Non-pigmented ciliary epithelial cell (primary cell): ENCODE measurements at regions not wholly inside any gene's neighbourhood (a gene's known extent, or its start where the extent isn't known, plus 50 kb on each side); places are given as distances from the start of the nearest gene placed in this dataset.

Experiments used
- DNase-seq: peaks from one replicate; pipeline ENCODE4 v3.0.0-alpha.2; 2010; ENCODE audit warnings: low read depth

DNA sequence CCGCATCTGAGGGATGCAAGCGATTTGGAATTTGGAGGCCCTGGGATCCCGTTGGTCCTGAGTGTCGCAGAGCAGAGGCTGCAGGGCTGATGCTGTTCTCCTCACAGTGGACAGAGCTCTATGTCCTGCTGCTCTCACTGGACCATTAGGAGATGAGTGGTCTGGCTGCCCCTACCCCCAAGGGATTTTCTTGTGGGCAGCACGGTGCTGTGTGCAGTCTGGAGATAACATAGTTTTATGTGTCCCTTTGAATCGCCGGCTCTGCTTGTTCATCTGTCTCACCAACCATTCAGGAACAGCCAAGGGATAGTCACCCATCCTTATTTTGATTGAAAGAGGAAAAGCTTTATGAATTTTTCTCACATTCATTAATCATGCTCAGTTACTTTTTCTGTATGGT, 49.9 kb downstream of the CHRM3 start:
- no peak for DNase-seq

DNA sequence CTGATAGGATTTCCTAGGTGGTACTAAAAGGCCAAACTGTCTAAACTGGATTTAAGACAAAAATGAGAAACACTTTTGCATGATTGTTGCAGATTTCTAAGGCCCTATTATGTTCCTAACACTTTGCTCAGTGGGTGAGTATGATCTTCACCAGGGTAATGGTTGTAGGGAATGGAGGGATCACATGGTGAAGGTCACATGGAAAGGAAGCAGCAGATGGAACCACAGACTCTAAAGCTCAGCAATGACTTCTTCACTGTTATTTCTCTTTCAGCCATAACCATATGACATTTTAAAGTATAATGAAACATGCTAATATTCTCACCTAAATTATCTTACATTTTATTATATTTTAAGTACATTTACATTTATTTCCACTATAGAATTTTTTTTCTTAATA, 51.5 kb downstream of the CHRM3 start:
- no peak for DNase-seq

DNA sequence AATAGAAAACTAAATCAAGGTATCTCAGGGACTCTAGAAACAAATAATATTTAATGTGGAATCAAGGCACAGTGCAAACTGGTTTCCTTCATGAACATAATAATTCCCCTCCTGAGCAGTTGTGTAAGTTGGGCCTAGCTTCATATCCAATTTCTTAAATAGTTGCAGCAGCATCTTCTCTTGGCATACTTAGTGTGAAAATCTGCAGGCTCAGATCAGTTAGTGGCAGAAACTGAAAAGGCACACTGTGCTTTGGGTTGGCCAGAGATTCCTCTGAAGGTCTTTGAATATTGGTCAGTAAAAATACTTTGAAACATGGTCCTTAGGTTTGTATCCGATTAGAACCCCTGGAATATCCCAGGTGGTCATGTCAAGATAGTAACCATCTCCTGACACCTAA, 52.5 kb downstream of the CHRM3 start:
- no peak for DNase-seq

DNA sequence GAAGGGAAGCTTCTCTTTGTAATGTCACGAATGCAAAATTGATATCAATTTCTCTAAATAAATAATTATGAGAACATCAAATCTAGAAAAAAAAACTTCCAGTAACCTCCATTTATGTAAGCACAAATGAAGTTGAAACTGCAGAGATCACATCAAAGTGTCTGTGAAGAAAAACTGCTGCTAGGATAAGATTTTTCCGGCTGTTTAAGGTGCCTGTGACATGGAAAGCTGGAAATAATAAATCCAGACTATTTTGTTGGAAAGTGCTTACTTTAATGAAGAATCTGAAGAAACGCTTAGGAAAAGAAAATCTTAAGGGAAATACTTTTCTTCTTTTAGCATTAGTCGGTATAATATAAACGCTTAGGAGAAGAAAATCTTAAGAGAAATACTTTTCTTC, 57.0 kb downstream of the CHRM3 start:
- DNase-seq = no peak

DNA sequence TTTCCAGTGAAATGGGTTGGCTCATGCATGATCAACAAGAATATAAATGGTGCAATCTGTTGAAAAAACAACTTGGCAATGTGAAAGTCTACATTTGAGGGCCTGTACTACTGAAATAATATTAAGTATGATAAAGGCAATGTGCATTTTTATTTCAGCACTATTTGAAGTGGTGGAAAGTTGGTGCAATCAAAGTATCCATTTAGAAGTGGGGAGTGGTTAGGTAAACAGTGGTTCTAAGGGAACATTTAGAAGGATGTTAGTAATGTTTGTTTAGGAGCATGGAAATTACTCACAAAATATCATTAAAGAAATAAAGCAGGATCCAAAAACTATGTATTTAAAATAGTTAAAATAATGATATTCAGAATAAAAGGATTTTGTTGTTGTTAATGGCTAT, 60.2 kb downstream of the CHRM3 start:
- no peak for DNase-seq

DNA sequence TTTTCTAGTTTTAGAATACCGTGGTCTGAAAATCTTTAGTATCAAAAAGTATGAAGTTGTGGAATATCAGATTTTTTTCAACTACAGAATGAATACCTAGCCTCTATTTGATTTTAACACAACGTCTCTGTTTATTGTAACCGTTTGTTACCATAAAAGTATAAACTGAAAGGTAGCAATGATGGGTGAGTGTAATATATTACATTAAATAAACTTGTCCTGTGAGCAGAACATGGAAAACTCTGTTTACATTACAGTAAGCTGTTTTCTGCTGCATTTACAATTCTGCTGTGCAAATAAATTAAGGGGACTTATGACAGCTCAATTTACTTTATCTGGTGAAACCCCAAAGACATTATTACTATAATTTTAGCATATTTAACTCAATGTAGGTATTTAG, 62.5 kb downstream of the CHRM3 start:
- no peak for DNase-seq

DNA sequence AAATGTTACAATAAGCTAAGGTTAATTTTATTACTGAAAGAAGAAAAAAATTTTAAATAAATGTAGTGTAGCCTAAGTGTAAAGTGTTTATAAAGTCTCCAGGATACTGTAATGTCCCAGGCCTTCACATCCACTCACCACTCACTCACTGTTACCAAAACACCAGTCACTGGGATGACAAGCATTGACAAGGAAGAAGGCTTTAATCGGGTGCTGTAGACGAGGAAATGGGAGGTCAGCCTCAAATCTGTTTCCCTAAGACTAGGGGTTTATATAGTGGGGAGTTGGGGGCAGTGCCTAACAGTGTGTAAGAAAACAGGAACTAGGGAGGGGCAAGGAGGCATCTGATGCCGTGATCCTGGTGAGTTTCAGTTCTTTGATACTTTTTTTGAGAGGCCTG, 69.4 kb downstream of the CHRM3 start:
- no peak for DNase-seq

DNA sequence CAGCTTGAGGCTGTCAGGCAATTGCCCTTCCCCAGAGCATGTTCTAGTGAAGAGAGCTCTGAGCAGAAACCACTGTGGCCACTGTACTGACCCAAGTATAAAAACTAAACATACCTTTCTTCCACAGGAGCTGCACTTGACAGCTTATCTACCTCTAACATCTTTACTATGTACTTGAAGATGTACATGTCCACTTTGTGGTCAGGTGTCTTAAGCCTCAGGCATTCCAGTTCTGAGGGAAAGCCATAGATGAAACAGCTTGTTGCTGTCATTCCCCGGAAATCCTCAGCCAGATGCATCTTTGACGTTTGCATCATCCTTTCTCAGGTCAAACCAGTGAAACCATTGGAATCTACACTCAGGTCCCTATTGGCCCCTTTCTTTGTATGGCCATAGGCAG, 70.4 kb downstream of the CHRM3 start:
- no peak for DNase-seq

DNA sequence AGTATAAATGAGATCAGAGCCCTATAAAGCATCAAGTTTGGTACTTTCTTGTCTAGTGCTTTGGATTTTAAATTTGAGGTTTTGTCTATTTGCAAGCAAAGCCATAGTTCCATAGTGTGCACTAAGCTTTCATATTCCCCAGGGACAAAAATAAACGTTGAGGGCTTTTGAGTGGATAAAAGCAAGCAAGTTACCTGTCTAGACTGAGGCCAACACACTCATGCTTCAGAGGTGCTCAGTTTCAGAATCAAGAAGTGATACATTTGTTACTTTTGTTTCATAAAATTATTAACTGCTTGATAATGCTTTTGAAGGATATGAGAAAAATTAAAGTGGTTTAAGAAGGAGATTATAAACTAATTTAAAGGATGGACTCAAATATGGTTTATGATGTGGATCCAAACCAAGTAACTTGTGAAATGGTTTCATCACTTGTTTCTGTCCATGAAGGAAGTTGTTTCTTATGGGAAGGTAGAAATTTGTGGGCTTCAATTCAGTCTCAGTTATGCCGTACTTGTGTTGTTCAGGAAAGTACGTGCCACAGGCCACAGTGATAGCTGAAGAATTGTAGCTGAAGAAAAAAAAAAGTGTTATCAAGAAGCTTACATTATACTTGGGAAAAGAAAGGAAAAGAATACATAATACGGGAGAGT, 71.2 kb downstream of the CHRM3 start:
- no peak for DNase-seq

DNA sequence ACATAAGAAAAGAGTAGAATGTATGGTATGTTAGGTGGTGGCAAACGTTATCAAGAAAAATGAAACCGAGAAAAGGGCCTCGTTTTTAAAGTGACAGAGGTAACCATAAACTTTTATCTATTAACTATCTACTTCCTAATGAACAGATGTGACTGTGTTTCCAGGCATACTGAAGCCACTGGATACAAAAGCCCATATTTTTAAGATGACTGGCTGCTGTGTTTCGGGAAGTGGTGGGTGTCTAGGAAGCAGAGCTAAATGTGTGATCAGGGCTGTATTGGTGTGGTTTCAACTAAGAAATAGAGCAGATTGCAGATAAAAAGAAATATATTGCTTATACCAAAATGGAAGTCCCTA, 71.8 kb downstream of the CHRM3 start:
- no peak for DNase-seq

DNA sequence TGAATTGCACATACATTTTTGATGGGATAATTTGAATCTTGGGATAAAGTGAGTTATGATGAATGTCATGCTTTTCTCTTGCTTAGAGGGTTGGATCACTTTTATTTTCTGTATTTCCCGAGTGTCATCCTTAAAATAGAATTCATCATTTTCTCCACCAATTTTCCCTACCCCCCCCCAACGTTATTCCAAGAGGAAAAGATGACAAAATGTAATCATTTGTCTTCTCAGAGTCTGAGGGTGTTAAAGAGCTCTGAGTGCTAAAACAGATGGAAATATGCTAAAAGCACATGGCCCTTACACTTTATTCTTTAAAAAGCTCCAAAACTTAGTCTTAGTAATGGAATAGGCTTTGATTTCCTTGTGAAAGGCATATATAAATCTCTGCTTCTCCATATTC, 81.4 kb downstream of the CHRM3 start:
- no peak for DNase-seq

DNA sequence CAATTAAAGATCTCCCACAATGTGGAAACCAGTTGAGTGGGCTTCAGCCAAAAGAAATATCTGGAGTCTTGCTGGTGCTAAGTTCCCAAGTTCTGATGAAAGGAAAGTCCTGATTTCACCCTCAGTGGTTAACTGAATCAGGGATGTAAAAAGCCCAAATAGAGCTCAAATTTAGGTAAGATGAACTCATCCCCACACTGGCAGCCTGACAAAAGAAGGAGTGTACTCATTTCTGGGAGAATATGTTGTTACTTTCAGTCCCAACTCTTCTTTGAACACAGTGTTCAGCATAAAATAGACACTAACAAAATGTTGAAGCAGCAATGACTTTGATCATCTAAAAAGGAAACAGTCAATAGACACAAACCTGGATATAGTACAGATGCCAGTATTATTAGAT, 91.7 kb downstream of the CHRM3 start:
- no peak for DNase-seq

DNA sequence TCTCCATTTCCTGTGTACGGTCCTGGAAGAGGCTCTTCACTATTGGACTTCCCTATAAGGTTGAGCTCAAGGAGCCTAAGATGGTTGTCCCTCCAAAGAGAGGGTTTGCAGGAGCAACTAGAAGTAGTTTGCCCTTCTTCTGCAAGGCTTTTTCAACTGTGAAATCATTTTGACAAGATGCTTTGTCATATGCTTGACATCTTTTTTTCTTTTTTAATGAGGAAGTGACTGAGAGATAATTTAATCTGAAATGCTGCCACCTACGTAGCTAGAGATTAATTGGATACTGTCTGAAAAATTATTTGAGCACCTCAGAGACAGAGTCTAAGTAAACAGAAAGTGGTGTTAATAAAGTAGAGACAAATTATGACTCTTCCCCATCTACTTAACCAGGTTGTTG, 97.0 kb downstream of the CHRM3 start:
- DNase-seq = no peak

DNA sequence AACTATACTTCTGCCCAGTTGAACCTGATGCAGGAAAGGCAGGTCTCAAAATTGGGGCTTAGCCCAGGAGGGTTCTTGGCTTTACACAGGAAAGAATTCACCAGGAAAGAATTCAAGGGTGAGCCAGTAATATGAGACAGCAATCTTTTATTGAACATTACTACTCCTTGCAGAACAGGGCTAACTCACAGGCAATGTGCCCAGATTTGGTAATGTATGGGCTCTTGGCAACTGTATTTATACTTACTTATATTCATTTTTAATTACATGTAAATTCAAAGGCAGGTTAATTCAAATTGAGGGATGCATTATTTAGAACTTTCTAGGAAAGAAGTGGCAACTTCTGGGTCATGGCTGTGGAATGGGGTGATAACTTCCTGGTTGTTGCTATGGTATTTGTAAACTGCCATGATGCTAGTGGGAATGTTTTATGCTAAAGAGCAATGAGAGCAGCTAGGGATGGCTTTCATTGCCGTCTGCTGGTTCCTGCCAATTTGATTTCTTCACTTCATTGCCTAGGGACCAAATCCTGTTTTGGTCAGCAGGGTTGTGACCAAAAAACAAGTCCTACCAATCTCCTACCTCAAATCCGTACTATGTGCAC, 107.5 kb downstream of the CHRM3 start:
- no peak for DNase-seq

DNA sequence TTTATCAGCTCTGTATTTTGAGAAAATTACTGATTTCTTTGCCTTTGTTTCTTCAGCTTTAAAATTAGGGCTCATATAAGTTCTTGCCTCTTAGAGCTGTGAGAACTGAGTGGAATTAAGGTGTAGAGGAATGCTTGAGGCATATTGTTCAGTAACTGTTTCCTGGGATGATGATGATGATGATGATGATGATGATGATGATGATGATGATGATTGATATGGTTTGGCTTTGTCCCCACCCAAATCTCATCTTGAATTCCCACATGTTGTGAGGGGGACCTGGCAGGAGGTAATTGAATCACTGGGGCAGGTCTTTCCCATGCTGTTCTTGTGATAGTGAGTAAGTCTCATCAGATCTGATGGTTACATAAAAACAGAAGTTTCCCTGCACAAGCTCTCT, 118.7 kb downstream of the CHRM3 start:
- no peak for DNase-seq

DNA sequence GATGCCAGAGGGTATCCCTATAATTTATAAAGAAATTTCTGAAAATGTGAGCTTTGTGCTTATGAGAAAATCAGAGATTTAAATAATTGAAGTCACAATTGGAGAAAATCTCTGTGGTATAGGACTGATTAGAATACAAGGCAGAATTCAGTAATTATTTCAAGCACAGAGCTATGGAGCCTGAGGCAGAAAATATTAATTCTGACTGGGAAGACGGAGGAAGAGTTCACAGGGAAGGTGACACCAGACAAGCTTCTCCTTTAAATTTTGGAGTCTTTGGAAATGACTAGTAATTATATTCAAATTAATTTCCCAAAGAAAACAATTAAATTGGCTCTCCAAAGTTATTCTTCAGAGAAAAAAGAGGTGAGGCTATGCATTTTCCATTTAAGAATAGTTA, 121.5 kb downstream of the CHRM3 start:
- DNase-seq = no peak

DNA sequence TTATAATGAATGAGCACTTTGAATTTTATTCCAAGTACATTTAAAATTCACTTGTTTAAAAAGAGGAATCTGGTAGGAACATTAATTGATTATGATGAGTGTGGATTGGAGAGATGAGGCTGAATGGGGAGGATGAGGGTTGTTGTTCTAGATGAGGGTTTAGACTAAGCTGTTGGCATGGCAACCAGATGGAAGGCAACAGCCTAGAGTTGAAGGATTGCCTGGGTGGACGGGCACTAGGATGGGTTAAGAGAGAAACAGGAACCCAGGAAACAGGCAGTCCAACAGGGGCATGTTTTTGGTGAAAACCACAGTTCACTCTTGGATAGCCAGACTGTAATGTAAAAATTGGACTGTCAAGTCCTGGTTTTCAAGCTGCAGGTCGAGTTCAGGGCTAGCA, 125.5 kb downstream of the CHRM3 start:
- DNase-seq = no peak

DNA sequence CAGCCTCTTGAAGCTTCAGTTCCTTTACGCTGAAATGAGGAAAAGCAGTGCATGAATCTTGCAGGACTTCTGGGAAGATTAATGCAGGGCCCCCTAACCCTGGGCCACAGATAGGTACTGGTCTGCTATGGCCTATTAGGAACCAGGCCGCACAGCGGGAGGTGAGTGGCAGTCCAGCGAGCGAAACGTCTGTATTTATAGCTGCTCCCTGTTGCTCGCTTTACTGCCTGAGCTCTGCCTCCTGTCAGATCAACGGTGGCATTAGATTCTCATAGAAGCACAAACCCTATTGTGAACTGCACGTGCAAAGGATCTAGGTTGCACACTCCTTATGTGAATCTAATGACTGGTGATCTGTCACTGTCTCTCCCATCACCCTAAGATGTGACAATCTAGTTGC, 130.2 kb downstream of the CHRM3 start:
- DNase-seq = no peak

DNA sequence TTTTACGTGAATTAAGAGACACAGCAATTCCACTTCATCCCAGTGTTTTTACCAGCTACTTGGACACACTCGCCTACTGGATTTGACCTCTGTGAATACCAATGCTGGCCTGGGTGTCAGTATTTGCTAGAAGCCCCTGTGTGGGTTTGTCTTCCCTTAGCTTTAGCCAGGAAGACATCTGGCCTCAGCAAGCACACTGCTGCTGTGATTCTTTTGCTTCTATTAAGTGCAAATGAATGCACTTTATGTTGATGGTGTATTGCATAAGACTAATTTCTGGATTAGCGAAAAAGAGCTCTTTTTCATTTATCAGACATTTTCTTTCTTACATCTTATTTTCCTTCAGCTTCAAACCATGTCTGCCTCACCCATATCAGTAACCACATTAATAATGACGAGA, 140.0 kb downstream of the CHRM3 start:
- no peak for DNase-seq

DNA sequence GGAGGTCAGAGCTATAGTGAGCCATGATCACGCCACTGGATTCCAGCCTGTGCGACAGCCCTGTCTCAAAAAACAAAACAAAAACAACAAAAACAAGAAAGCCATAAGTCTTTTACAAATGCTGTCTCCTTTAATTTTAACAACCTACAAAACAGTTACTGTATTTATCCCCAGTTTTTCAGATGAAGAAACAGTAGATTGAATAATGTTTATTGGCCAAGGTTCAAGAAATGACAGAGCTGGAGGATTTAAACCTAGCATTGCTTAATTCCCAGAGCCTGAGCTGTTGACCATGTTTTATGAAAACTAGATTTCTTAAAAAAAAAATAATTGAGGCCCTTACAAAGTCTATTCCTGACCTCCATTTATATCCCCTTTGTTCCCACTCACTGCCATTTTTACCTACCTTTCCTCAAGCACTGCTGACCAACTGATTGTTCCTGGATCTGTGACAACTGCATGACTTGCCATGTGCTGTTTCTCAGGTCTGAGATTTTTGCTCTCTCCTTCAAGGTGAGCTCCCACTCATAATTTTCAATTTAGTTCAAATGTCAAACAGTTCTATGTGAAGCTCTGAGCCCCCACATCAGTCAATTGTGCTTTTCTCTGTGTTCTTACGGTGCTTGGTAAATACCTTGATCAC, 140.8 kb downstream of the CHRM3 start:
- DNase-seq = no peak

DNA sequence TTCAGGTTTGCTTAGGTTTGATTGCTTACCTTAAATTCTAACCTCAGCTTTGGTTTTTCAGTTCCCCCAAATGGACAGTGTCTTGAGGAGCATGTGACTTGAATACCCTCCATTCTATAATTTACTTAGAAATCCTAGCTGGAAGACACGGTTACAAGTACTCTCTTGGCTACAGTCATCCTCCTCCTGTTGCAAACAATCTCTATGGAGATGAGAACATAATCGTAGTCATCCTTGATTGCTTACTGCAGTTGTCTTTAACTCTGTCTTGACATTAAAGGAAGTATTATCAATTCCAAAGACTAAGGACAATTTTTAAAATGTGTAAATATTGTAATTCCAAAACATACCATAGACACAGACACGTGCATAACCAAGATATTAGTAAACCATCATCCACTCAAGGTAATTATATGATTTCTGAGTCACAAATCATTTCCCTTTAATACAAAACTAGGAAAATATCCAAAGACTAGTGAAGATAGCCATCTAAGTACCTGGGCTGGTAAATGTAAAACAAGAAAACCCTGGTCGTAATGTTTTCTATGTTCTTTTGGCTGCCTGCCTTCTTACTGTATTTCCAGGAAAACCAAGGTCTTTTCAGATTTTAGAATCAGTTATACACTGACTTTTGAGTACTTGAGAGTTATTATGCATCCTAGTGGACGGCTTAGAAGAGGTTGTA, 149.9 kb downstream of the CHRM3 start:
- no peak for DNase-seq

DNA sequence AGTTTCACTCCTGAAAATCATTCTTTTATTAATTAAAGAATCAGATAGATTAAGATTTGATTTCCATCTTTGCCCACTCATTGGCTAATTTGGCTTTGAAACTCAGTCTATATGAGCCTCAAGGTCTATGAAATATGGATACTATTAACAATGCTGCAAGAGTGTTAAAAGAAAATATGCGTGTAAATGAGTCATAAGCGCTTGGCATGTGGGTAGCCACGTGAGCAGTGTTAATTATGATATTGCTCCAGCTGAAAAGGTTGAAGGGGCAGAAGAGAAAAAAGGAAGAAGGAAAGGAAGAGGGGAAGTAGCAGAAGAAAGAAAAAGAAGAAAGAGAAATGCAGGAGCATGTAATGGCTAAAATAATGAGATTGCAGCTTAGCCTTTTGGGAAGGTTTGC, 151.4 kb downstream of the CHRM3 start:
- DNase-seq = no peak

DNA sequence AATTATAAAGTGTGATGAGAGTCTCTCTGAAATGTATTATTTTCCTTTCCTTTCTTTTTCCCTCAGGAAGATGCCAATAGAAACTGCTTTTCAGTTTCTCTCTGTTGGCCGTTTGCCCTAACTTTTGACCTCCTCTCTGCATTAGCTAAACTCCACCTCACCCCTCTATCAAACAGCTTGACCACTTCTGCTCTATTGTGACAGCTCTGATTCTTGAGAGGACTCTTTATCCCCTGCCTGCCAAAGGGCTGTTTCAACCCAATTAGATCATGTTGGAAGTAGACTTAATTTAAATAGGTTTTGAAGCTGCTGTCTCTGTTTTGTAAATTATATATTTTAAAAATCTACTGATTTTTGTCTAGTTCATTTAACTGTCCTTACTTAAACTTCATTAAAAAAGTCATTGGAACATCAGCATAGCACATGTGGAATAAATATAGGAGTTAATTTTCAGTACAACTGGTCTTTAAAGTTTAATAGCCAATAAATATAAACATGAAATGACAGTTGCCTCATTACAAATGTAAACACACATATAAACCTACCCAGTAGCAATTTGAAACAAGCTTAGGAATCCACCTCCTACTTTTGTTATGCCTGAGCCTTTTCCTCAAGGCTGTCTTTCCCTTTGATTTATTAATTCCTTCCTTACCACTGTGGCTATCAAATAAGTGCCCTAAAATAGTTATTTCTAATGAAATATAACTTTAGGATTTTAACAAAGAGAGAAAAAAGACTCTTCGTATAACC, 152.0 kb downstream of the CHRM3 start:
- DNase-seq = no peak
